Globus pallidus (tissue), 1 donor: ENCODE measurements at regions not wholly inside any gene's neighbourhood (a gene's known extent, or its start where the extent isn't known, plus 50 kb on each side); places are given as distances from the start of the nearest gene placed in this dataset.
A peak's percentile ranks its signal among the peaks of the same experiment; 100 is the strongest.

ENCODE experiments used
- DNase-seq: peaks from one replicate; pipeline ENCODE4 v3.0.0-alpha.2; 2015; ENCODE audit warnings: low spot score

DNA sequence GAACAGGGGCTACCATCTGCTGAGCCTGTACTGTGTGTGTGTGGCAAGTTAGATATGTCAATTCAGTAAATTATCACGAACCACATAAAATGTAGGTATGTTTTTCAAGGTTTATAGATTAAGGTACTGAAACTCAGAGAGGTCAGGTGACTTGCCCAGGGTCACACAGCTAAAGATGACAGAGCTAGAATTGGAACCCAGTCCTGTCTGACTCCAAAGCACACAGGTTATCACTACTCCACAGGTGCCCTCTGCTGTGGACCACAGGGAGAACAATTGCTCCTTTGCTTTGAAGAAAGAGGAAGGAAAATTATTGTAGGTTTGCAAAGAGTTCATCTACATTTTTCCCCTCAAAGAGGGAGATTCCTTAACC lies 229.7 kb upstream of the AGAP1 start:
- DNase-seq = no peak

DNA sequence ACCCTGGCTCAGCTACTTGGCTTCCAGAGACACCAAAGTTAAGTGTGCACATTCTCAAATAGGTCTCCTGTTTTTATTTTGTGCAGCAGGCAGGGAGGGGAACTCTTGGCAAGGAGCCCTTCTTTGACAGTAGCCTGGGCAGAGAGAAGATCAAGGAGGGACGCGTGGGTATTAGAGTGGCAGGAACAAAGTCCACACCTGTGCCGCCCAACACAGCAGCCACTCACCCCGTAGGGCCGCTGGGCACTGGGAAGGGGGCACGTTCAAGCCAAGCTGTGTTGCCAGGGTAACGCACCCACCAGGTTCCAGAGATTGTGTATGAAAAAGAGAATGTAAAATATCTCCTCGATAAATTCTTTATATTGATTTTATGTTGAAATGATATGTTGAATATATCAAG lies 229.3 kb upstream of the AGAP1 start:
- no peak for DNase-seq

DNA sequence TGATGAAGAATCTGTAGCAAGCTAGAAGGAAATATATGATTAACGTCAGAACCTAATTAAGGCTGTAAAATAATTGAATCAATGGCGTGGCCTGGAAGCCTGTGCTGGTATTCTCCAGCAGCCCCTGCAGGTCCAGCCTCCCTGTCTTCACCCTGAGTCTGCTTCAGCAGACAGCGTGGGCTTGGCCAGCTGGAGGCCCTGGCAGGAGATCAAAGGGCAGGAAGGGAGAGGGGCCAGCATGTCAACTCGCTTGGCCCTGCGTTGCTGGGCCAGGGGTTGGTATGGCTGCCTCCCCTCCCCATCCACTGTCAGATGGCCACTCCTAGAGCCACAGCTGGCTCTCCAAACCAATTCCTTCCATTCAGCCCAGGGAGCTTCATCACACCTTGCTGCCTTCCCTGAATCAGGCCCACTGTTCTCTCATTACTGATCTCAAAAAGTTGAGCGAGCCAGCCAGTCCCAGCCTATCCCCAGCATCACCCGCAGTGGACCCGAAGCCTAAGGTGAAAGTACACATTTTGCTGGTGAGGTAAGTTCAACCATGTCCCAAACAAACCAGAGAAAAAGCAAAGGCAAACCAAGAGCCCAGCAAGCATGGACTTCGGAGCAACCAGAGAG lies 228.4 kb upstream of the AGAP1 start:
- no peak for DNase-seq

DNA sequence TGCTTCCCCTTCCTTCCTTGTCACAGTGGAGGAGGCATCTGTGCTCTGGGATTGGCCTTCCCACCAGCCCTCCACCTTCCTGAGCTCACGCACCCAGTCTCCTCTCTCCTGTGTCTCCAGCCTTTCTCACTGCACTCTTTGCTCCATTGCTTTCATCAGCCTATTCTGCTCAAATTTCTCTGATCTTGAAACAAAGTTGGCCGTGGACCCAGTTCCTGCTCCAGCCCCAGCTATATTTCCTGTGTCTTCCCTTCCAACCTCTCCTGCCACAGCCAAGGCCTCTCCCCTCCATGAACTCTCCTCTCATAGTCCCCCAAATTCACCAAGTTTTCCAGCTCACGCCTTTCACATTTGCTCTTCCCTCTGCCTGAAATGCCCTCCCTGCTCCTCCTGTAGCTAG lies 226.6 kb upstream of the AGAP1 start:
- DNase-seq = no peak

DNA sequence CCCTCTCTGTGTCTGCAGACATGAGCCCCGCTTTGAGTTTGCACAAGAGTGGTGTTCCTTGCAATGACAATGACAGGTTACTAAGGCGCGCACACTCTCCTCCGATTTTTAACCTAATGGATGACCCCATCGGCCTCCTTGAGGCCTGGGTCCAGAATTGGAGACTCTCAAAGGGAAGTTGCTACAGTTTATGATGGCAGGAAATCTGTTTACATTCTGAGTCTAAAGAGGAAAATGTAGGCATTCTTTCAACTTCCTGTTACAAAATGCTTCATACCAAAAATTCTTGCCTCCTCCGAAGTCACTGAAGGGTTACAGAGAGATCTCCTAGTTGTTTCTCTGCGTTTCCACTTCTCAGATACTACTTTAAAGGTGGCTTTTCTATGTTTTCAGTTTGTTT lies 225.3 kb upstream of the AGAP1 start:
- DNase-seq = no peak

DNA sequence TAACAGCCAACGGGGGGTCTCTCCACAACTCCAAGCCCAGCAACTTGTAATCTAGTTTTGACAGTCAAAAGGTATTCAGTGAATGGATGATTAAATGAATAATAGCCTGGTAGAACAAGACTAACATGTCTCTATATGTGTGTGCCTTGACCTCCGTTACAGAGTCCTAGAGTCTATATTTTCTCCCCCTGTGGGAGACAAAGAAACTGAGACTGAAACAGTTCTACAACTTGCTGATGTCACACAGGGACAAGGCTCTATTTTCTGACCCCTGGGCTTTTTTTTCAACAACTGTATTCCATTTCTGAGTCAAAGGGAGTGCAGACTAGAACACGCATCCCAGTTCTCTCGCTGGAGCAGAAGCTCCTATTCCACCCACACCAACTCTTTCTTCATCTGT lies 223.6 kb upstream of the AGAP1 start:
- DNase-seq = no peak

DNA sequence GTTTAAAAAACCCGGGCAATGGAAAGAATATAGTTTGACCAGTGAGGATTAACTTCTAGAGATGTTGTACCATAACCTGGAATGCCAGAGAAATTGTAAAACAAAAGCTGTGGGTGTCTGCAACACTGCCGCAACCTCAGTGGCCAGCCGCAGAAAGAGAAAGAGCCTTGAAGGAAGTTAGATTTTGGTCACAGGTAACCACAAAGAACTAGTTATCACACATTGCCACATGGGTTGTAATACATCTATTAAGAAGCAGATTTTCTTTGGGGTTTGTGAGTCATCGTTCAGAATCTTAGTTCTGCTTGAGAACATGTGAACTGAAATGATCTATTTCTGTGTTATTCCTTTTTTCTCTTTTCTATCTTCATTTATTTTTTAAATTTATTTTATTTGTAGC lies 222.9 kb upstream of the AGAP1 start:
- DNase-seq = no peak

DNA sequence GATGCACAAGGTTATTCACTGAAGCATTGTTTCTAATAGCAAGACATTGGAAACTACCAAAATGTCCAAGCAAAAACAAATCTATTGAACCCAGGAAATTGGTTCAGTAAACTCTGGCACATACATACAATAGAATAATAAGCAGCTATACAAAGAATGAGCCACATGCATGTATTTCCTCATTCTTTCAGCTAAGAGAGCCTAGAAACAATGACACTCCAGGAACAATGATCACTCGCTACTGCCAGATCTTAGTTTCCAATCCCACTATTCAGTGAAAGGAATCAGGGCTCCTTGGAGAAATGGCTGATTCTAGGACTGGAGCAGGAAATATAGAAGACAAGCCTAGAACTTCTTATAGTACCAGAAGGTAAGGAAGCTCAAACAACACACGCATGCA lies 221.9 kb upstream of the AGAP1 start:
- no peak for DNase-seq

DNA sequence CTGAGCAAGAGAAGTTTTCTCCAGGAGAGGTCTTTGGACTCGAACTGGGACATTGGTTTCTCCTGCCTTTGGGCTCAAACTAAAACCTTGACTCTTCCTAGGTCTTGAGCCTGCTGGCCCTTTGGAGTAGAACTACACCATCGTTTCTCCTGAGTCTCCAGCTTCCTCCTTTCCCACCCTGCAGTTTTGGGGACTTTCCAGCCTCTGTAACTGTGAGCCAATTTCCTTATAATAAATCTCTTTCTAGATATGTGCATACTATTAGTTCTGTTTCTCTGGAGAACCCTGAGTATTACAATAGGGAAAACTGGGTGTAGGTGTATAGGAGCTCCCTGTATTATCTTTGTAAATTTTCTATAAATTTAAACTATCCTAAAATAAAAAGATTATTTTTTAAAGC lies 219.8 kb upstream of the AGAP1 start:
- DNase-seq = no peak

DNA sequence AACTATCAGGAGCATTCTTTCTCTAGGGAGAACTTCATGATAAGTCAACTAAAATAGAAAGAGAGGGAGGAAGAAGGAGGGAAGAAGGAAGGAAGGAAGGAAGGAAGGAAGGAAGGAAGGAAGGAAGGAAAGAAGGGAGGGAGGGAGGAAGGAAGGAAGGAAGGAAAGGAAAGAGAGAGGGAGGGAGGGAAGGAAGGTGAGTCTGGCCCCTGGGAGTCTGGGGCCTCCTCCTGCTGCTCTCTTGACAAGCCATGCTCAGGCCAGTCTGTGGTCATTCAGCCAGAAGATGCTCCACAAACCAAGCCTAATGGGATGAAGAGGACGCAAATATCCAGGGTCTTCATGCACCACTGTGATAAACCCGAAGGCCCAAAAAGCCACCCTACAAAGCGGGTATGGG lies 216.4 kb upstream of the AGAP1 start:
- no peak for DNase-seq

DNA sequence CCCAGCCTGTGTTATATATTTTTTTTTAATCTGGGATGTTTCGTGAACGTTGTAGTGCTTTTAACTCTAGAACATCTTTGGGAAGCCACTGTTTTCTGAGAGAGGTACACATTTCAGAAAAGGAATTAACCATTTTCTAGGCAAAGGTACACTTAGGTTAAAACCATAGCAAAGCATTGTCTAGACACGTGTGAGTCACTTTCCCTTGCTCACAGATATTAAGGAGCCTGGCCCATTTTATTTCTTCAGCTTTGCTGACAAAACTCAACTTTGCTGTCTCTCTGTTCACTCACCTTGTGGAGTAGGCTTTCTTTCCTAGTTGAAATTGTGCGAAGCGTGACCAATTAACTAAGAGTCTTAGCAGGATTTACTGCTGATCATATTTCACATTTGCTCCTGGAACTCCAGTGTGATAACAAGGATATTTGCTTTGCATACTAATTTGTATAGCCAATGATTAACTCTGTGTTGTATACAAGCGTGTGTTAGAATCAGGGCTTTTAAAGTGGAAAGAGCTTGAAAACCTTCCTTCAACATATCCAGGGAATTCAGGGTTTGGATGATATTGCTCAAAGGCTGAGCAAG lies 215.0 kb upstream of the AGAP1 start:
- no peak for DNase-seq

DNA sequence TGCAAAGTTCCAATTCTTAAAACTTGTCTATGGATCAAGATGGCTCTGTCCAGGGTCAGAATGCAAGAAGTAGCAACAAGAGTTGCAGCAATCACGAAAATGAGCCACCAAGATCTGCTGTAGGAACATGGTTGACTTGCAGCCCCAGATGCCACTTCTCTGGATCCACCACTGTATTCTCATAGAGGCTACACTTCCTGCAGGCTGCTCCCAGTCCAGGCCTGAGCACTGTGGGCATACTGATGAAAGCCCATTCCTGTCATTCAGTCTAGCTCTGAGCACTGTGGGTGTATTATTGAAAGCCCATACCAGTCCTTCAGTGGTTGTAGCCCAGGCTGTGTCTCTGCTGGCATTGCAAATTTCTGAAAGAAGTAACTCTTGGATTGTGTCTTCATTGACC lies 213.9 kb upstream of the AGAP1 start:
- no peak for DNase-seq

DNA sequence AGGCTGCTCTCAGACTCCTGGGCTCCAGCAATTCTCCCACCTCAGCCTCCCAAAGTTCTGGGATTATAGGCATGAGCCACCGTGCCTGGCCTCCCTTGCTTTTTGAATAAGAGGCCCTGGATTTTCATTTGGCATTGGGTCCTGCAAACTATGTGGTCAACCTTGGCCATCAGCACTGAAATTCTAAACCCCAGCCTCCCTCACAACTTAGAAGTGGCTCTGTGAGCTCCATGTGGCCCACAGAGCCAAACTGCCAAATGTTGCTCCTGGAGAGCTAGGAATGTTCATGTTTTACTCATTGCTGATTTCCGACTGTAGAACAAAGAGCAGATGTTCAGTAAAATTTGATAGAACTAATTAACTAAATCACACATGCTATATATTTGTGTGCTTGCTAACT lies 210.6 kb upstream of the AGAP1 start:
- DNase-seq = no peak

DNA sequence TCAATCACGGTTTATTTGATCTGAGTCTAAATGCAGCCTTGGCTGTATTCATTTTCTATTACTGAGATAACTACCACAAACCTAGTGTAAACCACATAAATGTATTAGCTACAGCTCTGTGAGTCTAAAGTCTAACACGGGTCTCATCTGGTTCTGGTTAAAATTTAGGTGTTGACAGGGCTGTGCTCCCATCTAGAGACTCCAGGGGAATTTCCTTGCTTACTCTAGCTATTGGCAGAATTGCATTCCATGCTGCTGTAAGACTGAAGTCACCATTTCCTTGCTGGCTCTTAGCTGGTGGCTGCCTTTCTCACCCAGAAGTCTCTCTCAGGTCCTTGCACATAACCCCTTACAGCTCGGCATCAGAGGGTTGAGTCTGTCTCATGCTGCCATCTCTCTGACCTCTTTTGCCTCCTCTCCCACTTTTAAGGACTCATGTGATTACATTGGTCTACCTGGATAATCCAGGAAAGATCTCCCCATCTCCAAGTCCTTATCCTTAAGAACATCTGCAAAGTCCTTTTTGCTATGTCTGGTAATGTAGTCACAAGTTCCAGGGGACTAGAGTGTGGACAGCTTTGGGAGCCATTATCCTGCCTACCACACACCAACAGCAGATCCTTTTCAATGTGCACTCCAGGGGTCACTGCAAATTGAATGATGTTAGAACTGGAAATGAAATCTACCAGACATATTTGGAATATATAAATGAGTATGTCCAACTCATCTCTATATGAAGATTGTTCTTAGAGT lies 207.0 kb upstream of the AGAP1 start:
- DNase-seq = no peak

DNA sequence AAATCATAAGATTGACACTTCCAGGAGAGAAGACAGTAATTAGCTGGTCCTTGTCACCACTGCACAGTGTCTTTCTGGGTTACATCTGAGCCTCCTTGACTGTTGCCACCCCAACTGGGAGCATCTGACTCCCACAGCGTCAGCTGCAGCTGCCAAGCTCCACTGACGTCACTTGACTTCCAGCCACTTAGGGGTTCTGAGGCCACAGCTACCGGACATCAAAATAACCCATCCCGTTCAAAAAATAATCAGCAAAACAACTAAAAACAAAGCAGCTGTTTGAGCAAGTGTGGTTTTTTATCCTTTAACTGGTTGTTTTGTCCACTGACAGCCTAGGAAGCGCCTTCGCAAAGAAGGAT lies 206.5 kb upstream of the AGAP1 start:
- DNase-seq = peak; percentile 82

DNA sequence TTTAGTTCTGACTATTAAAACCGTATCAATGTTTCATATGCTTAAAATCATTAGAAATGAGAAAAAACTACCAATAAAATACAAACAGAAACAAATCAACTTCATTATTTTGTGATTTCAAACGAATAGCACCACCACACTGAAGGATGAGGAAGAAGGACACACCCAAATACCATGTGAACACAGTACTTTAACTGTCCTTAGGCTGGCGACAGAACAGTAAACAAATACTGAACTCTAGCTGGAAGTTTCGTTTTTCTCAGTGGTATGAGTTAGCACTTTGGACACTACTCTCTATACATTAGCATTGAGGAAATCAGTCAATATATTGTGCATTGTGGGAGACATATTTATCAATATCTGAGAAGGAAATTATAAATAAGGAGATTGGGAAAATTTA lies 202.4 kb upstream of the AGAP1 start:
- no peak for DNase-seq

DNA sequence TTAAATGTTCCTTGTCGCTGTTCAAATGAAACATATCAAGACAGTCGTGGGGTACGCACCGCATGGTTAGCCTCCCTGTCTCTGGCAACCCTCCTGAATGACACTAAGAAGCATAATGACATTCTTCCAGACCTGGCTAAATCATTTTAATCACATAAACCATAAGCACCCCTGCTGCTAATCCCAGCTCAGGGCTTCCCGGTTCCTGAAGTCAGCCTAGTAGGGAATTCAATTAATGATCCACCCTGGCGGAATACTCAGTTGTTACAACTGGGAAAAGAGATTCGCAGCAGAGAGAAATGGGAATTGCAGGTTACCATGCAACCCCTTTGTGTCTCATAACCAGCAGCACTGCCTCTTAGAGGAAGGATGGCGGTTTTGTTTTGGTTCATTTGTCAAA lies 200.8 kb upstream of the AGAP1 start:
- no peak for DNase-seq

DNA sequence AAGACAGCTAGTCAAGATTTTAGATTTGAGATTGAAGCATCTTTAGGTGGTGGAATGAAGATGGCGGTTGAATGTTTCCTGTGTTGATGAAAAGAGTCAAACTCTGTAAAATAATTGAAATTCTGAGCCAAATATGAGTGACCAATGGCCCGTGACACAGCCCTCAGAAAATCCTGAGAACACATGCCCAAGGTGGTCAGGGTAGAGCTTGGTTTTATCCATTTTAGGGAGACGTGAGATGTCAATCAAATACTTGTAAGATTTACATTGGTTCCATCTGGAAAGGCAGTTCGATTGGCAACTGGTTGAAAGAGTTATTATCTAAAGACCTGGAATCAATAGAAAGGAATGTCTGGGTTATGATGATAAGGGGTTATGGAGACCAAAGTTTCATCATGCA lies 198.0 kb upstream of the AGAP1 start:
- DNase-seq = no peak

DNA sequence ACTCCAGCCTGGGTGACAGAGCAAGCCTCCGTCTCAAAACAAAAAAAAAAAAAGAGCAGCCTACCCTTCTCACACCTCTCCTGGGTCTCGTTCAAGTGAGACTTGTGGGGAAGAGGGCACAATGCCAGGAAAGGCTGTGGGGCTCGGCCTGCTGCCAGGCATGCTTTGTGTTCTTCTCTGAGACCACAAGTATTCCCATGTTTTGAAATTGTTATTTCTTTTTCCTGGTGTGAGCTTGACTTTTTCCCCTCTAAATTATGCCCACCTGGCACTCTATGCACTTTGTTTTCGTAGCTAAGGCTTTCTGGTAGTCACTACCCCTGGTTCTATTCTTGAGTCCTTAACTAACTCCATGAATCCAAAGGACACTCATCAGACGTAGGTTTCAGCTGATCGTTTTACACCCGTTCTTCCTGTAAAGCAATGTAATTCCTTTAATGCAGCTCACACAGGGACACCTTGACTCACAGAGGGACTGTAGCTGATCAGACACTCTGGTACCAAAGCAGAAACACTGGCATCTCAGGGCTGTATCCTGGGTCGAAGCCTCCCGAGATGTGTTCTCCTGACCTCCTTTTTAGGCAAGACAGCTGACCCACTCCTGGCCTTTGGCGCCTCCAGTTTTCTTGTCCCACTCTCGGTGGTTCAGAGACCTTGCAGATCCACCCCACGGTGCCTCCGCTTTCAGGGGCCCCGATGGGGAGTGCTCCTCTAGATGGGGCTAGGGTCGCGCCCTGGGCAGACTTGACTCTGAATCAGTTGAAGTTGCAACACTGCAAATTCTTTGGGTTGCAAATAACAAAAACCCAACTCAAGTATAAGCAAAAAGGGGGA lies 193.3 kb upstream of the AGAP1 start:
- no peak for DNase-seq

DNA sequence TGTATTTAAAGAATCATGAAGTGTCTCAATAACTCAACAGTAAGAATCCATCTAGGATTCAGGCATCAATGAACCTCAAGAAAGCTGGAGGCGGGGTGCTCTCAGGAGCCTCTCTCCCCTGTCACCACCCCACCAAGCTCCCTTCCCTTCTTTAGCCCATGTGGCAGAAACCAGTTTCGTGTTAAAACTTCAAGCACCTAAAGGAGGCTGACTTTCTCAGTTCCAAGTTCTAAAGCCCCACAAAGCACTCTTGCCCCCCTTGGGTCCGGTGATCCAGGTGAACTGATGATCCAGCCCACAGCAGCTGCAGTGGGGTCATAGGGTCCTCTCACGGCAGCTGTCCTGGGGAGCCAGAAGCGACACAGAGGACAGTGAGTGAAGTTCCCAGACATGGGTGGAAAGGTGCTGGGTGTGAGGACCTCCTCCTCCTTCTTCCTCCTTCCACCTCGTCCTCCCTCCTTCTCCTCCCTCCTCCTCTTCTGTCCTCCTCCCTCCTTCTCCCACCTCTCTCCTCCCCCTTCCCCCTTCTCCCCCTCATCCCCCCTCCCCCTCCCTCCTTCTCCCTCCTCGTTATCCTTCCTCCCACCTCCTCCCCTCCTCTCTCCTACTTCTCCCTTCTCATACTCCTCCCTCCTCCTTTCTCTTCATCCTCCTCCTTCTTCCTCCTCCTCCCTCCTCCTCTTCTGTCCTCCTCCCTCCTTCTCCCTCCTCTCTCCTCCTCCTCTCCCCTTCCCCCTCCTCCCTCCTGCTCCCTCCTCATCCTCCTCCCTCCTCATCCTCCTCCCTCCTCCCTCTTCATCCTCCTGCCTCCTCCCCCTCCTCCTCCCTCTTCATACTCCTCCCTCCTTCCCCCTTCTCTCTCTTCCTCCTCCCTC lies 192.4 kb upstream of the AGAP1 start:
- no peak for DNase-seq

DNA sequence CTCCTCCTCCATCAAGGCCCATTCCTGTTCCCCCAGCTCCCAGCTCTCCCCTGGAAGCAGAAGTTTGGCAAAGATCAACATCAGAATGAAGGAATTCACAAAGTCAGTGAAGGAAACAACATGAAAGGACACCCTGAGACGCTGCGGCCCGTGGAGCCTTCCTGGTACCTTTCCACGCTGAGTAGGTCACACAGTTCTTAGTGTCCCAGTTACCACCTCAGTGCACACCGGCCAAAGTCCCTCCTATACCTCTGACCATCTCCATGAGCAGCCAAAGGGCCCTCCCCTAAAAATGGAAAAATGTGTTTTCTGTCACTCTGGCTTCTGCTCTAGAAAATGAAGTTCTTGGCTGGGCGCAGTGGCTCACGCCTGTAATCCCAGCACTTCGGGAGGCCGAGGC lies 191.6 kb upstream of the AGAP1 start:
- DNase-seq = no peak
